ENCODE measurements at regions not wholly inside any gene's neighbourhood (a gene's known extent, or its start where the extent isn't known, plus 50 kb on each side); places are given as distances from the start of the nearest gene placed in this dataset.
"Not testable (repeated sequence)": the region's sequence is repeated elsewhere in the genome, so short reads cannot be mapped to it uniquely, and the experiment has no call there.

DNA sequence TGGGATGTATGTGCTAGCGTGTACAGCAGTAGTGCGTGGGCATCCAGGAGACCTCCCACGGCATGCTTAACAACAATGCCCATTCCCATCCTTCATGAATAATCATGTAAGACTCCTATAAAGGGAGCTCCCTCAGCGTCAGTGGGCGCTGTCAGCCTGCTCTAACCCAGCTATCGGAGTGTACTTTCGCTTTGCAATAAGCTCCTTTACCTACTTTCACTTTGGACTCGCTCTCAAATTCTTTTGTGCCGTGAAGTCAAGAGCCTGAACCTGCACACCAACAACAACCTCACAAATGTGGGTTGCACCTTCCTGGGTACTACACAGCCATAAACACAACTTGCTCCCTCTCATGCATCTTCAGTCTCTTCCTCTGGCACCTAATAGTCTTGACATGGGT is 114.8 kb upstream of the PAXBP1 start:
- DNase-seq, result no peak

DNA sequence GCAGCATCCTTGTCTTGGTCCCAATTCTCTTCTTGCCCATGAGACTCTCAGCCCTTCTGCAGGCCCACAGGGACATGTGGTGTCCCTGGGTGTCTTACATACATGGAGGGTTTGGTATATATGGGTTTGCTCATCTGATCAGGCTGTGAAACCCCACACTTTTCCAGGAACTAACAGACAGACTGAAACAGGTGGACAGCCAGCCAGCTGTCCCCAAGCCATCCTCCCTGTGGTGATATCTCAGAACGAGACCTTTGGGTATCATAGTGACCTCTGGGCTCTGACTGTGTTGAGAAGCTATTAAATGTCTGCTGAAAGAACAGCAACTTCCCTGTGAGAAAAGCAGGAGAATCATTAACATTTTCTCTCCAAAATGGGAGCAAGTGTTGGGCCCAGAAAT is 115.5 kb upstream of the PAXBP1 start:
- no peak for DNase-seq

DNA sequence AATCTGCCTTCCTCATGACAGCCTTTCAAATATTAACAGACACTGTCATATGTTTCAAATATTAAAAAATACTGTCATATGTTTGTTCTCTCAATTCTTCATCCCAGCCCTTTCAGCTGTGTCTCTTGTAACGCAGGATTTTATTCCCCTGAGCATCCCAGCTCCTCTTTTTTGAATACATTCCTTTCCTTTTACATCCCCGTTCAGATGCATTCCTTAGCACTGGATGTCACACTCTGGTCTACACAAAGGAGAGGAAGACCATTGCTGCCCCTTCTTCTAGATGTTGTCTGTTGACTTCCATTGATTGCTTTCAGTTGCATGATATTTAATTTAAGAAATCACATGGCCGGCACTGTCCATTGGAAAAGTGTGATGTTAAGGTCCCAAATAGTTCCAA is 117.4 kb upstream of the PAXBP1 start:
- no peak for DNase-seq

DNA sequence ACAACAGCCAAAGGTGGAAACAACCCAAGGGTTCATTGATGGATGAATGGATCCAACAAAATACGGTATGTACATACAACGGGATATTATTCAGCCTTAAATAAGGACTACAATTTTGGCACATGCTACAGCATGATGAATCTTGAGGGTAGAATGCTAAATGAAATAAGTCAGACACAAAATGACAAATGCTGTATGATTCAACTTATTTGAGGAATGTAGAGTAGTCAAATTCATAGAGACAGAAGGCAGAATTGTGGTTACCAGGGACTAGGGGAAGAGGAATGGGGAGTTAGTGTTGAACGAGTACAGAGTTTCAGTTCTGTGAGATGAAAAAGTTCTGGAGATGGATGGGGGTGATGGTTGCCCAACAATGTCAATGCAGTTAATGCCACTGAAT is 118.0 kb upstream of the PAXBP1 start:
- no peak for DNase-seq

DNA sequence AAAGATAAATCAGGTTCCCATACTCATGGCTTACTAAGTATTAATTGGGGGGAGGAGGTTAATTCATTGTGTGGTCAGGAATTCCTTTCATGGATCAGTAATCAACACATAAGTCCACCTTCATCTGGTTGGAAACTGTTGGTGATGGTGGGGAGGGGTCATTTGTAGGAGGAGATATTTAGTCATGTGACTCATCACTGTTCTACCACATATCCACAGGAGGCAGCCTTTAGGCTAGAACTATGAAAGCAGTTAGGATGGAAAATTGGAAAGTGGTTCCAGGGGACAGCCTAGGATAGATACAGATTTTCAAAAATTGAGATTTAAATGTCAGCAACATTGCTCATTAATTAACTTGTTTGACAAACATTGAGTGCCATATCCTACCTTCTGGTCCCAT is 122.8 kb upstream of the PAXBP1 start:
- DNase-seq, result no peak

DNA sequence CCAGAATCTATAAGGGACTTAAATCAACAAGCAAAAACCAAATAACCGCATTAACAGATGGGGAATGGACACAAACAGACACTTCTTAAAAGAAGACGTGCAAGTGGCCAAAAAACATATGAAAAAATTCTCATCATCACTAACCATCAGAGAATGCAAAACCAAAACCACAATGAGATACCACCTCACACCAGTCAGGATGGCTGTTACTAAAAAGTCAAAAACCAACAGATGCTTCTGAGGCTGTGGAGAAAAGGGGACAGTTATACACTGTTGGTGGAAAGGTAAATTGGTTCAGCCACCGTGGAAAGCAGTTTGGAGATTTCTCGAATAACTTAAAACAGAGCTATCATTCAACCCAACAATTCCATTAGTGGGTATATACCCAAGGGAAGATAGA is 124.9 kb upstream of the OLIG2 start:
- DNase-seq, result no peak

DNA sequence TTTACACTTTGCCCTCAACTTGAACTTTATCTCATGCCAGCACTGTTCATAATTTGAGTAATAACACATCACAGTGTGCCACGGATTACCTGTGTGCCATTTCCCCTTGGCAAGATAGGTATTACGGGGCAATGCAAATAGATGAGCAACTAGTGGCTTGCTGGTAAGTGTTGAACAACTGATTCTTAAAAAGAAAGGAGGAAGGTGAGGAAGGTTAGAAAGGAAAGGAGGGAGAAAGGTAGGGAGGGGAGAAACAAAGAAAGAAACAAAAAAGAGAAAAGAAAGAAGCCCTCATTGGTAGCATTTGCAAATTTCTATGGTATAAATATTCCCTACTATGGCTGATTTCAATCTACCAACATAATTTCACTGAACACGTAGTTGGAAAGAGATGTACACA is 118.2 kb upstream of the OLIG2 start:
- no peak for DNase-seq

DNA sequence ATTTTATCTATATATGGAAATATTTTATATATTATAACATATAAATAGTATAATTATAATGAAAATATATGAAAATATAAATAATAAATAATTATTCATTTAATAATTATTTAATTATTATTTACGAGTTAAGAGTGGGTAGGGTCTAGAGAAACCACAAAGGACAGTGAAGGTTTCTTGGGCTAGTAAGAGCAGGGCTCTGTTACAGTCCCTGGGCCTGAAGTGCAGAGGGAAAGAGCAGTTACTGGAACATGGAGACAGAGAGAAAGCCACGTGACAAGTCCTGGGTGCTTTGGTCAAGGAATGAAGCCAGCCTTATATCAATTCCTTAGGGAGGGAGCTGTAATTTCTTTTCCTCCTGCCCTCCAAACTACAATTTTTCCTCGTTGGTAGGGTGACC is 117.2 kb upstream of the OLIG2 start:
- no peak for DNase-seq

DNA sequence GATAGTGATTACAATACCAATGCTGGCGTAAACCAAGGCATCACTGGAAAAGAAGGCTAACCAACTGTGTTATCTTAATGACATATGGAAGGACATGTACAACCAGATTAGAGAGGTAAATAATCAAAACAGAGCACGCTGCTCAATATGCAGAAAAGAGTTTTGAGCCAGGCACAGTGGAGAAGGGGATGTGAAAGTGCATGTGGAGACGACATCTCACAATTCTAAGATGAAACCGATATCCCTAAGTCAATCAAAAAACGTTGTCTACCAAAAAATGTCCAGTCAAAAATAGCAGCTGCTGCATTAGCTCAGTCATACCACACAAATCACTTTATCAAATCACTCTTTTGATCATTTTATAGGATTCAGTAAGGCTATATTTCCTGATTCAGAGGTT is 116.3 kb upstream of the OLIG2 start:
- no peak for DNase-seq

DNA sequence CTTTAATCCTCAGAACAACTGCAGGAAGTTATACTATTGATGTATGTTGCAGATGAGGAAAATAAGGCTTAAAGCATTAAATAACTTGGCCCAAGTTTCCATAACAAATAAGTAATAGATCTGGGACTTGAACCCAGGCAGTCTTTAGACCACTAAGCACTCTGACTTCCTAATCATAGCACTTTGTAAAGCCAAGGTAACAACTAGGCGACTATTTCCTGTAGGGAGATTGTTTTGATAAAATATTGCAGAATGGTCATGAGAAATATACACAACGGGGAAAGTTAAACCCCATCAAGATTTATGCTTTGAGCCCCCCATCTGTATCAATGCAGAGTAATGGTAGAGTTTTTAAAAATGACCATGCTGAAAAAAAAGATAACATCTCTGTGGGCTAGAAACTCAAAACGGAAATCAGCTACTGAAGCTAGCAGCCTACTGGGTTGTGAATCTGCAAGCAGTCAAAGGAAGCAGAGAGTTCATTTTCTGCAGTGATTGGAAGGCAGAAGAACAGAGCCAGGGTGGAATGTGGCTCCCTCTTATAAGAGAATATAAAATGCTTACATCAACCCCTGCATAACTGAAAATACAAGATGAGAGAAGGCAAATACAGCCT is 111.2 kb upstream of the OLIG2 start:
- DNase-seq, result no peak

DNA sequence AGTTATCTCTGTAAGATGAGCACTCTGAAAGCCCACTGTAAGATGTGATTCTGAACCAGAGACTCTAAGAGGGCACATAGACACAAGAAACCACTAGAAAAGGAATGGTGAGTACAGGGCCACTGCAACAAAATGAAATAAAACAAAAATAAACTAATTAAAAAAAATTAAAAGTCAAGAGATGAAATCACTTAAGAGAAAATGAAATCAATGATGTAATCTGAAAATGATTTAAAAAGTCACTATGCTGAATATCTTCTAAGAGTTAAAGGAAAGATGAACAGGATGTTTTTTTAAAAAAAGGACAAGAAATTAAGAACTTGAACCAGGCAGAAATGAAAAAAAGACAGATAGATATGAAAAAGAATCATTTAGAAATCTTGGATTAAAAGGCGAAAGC is 110.6 kb upstream of the OLIG2 start:
- no peak for DNase-seq

DNA sequence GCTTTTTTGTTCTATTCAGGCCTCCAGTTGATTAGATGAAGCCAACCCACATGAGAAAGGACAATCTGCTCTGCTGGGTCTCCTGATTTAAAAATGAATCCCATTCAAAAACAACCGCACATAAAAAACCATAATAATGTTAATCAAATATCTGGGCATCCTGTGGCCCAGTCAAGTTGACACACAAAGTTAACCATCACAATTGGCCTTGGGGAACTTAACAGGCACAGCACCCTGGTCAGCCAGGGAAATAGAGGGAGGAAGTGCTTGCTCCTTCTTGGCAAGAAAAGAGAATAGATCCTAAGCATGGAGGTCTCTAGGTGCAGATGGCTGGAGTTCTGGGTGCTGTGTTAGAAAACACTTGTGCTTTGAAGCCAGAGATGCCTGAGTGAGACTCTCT is 109.6 kb upstream of the OLIG2 start:
- DNase-seq, result no peak

DNA sequence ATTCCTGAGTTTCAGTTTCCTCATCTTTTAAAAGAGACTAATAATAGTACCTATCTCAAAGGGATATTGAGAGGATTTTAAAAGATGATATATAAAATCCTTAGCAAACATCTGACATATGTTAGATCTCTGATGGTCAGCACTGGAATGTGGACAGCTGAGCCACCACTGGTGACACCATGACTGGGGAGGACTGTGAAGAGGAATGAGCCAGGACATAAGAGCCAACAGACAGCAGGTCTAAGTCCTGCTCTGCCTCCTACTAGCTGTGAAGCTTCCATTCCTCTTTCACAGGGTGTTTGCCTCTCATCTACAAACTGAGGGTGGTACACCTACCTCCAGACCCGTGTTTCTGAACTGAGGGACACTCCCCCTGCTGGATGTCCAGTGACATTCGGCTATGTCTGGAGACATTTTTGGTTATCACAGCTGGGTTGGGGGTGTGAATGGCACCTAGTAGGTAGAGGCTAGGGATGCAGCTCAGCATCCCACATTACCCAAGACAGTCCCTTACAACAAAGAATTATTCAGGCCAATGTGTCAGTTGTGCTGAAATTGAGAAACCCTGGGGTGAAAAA is 109.1 kb upstream of the OLIG2 start:
- no peak for DNase-seq

DNA sequence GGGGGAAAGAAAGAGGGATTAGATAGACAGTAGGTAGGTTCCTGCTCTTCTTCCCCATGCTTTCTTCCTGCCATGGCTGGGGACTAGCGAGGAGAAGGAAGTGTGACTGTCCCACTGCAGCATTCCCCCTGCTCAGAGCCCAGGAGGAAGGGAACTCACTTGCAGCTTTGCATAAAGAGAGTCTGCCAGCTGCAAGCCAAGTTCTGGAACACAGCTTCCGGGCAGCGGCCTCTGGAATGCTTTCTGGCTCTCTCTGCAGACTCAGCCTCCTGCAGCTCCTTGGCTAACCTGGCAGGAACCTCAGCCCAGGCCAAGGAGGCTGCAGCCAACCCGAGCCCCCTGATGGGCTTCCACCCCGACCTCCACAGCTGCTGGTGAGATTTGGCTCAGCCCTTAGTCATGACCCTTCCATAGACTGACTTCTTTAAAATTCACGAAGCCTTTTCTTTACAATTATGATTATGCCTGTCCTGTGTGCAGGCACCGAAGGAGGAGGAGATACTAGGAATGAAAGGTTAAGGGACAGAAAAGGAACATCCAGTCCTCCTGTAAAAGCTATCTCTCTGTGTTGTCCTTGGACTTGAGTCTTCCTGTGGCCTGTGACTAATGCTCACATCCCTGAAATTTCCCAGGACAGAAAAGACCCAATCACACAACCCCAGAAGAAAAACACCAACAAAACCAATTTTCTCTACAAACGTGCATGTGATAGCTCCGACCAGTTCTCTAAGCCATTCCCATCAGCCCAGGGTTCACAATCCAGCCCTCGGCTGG is 108.2 kb upstream of the OLIG2 start:
- DNase-seq, result no peak

DNA sequence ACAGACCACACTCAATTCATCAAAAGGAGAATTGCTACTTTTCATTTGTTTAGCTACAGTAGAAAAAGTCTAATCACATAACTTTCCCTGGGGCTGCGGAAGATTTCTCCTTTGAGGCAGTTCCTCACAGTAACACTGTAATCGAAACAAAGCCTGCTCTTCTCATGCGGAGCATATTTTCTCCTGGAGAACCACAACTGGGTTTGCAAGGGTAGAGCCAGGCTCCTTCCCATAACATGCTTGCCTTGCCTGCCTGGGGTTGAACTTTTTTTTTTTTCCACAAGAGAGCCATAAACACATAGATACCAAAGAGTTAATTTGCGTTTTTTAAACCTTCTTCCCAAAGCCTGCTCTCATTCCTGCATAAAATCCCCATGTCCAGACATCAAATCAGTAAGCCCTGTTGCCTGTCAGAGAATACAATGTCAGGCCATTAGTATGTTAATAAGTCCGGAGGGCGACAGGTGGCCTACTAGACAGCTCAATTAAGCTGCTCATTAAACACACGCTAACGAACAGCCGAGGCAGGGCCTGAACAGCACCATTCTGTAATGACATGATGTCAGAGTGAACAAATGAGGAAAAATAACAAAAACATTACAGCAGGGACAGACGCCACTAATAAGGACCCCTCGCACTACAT is 107.1 kb upstream of the OLIG2 start:
- no peak for DNase-seq

DNA sequence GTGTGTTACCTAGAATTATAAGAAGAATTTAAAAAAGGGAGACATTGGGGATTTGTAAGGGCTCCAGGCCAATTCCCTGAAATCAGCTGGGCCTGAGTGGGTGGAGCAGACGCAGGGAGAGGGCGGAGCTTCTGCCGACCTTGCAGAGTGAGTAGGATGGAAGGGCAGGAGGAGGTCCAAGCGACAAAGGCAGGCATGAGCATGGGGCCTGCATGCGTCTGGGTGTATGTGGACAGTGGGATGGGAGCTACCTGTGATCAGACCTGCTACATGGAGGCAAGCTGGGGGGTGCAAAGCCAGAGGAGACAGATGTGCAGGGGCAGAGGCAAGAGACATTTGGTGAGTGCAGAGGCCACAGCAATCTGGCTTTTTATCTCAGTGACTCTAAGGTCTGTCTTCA is 105.3 kb upstream of the OLIG2 start:
- DNase-seq, result no peak

DNA sequence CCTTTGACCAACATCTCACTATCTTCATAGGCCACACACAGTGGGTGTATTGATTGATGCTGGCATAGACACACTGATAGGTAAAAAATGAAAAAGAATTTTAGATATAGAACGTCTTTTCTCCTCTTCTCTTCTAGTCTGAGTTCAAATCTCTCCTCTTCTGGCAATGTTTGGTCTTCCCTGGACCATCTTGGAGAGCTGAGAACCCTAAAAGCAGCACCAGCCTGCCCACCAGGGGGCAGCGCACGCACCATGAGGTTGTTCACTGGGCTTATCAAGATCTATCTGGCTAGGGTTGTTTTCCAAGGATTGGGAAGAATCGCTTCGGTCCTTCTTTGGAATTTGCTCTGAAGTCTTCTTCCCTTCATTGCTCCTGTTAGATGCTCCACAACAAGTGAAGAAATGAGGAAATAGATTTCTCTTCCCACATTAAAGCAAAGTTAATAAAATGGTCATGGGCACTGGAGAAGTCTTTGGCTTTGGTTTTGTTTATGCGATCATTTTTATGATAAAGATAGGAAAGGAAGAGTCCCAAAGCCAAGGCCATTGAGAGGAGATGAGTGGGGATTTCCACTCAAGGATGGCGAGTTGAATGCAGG is 104.0 kb upstream of the OLIG2 start:
- DNase-seq, result peak in 1 of 2 donors; percentile 3

DNA sequence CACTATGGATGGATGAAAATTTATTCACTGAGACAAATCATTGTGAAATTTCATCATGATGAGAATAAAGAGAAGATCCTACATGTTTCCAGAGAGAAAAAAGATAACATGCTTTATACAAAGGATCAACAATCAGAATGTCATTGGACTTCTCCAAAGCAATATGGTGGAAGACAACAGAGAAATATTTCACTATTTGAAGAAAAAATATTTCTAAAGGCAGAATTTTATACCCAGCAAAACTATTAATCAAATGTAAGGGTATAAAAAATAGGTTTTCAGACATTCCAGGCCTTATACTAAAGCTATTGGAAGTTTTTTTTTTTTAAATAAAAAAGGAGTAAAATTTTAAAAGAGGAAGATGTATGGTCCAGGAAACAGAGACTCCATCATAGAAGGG is 100.6 kb upstream of the OLIG2 start:
- DNase-seq, result no peak

DNA sequence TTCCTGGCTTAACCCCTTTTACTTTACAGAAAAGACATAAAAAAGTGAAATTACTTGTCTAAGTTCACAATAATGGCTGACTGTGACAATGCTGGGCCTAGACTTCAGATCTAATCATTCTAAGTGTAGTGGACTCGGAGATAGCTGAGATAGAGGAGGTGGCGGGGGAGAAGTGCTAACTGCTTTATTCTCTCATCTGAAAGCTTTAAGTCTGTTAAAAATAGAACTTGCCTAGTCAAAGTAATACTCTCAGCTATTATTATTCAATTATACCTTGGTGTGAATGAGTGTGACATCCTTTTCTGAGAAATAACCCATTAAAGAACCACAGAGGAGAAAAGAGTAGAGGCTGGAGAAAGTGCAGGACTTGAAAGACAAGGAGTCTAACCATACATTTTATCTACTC is 96.1 kb upstream of the OLIG2 start:
- no peak for DNase-seq

DNA sequence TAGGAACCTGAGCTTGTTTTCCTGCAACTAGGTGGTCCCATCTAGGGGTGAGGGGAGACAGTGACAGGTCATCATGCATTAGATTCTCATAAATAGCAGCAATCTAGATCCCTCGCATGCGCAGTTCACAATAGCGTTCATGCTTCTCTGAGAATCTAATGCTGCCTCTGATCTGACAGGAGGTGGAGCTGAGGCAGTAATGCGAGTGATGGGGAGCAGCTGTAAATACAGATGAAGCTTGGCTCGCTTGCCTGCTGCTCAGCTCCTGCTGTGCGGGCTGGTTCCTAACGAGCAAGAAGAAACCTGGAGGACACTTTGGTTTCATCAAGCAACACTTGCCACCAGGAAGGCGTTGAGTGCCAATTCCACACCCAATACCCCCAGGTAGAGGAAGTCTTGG is 95.1 kb upstream of the OLIG2 start:
- DNase-seq, result no peak

DNA sequence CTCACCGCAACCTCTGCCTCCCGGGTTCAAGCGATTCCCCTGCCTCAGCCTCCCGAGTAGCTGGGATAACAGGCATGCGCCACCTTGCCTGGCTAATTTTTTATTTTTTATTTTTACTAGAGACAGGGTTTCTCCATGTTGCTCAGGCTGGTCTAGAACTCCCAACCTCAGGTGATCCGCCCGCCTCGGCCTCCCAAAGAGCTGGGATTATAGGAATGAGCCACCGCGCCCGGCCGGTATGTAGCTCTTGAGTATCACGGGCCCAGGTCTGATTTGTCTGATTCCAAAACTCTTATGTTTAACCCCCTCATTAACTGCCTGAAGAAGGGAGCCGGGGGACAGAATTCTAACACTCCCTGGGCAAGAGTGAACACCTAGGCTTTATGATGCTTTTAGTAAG is 91.7 kb upstream of the OLIG2 start:
- DNase-seq, result not testable (repeated sequence)

DNA sequence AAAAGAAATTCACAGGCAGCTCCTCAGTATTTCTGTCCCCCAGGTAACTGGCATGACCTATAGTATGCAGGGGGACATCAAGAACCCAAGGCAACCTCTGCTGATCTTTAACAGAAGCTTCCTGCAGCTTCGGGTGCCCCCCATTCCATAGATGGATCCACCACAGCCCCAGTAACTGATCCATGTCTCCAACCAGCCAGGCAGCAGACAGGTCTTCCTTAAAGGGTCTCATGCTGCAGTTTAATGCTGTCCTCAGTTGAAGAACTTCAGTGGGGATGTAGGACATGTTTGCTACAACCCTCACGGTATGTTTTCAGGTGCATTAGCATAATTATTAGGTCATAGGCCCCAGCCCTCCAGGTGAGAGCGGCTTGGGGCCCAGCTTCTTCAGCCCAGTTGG is 90.9 kb upstream of the OLIG2 start:
- DNase-seq, result no peak
